ENCODE measurements at regions not wholly inside any gene's neighbourhood (a gene's known extent, or its start where the extent isn't known, plus 50 kb on each side); places are given as distances from the start of the nearest gene placed in this dataset.

- Mint-ChIP-seq H3K27ac (ENCODE audit: unreplicated experiment) (no peak overlapping the region), H3K9me3 (ENCODE audit: unreplicated experiment) (no peaks in the 10 kb centered on the region), H3K4me3 (ENCODE audit: unreplicated experiment) (no peak overlapping the region), H3K4me1 (ENCODE audit: unreplicated experiment) (peaks cover 12% of the 10 kb centered on the region), H3K36me3 (ENCODE audit: unreplicated experiment) (no peaks in the 10 kb centered on the region), H3K27me3 (ENCODE audit: unreplicated experiment) (no peaks in the 10 kb centered on the region)
- DNase-seq (ENCODE audit: extremely low spot score, unreplicated experiment): no peak
- TF ChIP-seq CTCF (IDR thresholded peaks at IDR 0.05): no peak
Measured at GRCh38 chr6:111984516-111985201, 69.2 kb upstream of the CCN6 start.

- H3K36me3 Mint-ChIP-seq (ENCODE audit: unreplicated experiment): no peaks in the 10 kb centered on the region
- H3K4me3 Mint-ChIP-seq (ENCODE audit: unreplicated experiment): no peak overlapping the region
- H3K27me3 Mint-ChIP-seq (ENCODE audit: unreplicated experiment): no peaks in the 10 kb centered on the region
- DNase-seq (ENCODE audit: extremely low spot score, unreplicated experiment): no peak
- TF ChIP-seq CTCF (IDR thresholded peaks at IDR 0.05): no peak
- no peak overlapping the region for H3K27ac Mint-ChIP-seq (ENCODE audit: unreplicated experiment)
- H3K4me1 Mint-ChIP-seq (ENCODE audit: unreplicated experiment): peaks cover 12% of the 10 kb centered on the region
- H3K9me3 Mint-ChIP-seq (ENCODE audit: unreplicated experiment): no peaks in the 10 kb centered on the region
Measured at GRCh38 chr6:111985202-111985731, 68.6 kb upstream of the CCN6 start.

- H3K4me1 Mint-ChIP-seq (ENCODE audit: unreplicated experiment): peaks cover 12% of the 10 kb centered on the region
- DNase-seq (ENCODE audit: extremely low spot score, unreplicated experiment): no peak
- H3K27me3 Mint-ChIP-seq (ENCODE audit: unreplicated experiment): no peaks in the 10 kb centered on the region
- H3K27ac Mint-ChIP-seq (ENCODE audit: unreplicated experiment): no peak overlapping the region
- no peaks in the 10 kb centered on the region for H3K36me3 Mint-ChIP-seq (ENCODE audit: unreplicated experiment)
- no peak for TF ChIP-seq CTCF (IDR thresholded peaks at IDR 0.05)
- H3K9me3 Mint-ChIP-seq (ENCODE audit: unreplicated experiment): no peaks in the 10 kb centered on the region
- no peak overlapping the region for H3K4me3 Mint-ChIP-seq (ENCODE audit: unreplicated experiment)
Measured at GRCh38 chr6:111986651-111987050, 67.3 kb upstream of the CCN6 start.

GRCh38 chr6:111987295-111987694 lies 66.6 kb upstream of the CCN6 start:
- no peak for TF ChIP-seq CTCF (IDR thresholded peaks at IDR 0.05)
- no peaks in the 10 kb centered on the region for H3K36me3 Mint-ChIP-seq (ENCODE audit: unreplicated experiment)
- peaks cover 12% of the 10 kb centered on the region for H3K4me1 Mint-ChIP-seq (ENCODE audit: unreplicated experiment)
- no peak for DNase-seq (ENCODE audit: extremely low spot score, unreplicated experiment)
- H3K27me3 Mint-ChIP-seq (ENCODE audit: unreplicated experiment): no peaks in the 10 kb centered on the region
- no peaks in the 10 kb centered on the region for H3K9me3 Mint-ChIP-seq (ENCODE audit: unreplicated experiment)
- H3K27ac Mint-ChIP-seq (ENCODE audit: unreplicated experiment): no peak overlapping the region
- no peak overlapping the region for H3K4me3 Mint-ChIP-seq (ENCODE audit: unreplicated experiment)

- peaks cover 12% of the 10 kb centered on the region for H3K4me1 Mint-ChIP-seq (ENCODE audit: unreplicated experiment)
- H3K9me3 Mint-ChIP-seq (ENCODE audit: unreplicated experiment): no peaks in the 10 kb centered on the region
- H3K4me3 Mint-ChIP-seq (ENCODE audit: unreplicated experiment): no peak overlapping the region
- H3K27me3 Mint-ChIP-seq (ENCODE audit: unreplicated experiment): no peaks in the 10 kb centered on the region
- no peak overlapping the region for H3K27ac Mint-ChIP-seq (ENCODE audit: unreplicated experiment)
- no peak for TF ChIP-seq CTCF (IDR thresholded peaks at IDR 0.05)
- DNase-seq (ENCODE audit: extremely low spot score, unreplicated experiment): no peak
- H3K36me3 Mint-ChIP-seq (ENCODE audit: unreplicated experiment): no peaks in the 10 kb centered on the region
Measured at GRCh38 chr6:111988926-111989325, 65.0 kb upstream of the CCN6 start.
